ENCODE measurements at regions not wholly inside any gene's neighbourhood (a gene's known extent, or its start where the extent isn't known, plus 50 kb on each side); places are given as distances from the start of the nearest gene placed in this dataset.

DNA sequence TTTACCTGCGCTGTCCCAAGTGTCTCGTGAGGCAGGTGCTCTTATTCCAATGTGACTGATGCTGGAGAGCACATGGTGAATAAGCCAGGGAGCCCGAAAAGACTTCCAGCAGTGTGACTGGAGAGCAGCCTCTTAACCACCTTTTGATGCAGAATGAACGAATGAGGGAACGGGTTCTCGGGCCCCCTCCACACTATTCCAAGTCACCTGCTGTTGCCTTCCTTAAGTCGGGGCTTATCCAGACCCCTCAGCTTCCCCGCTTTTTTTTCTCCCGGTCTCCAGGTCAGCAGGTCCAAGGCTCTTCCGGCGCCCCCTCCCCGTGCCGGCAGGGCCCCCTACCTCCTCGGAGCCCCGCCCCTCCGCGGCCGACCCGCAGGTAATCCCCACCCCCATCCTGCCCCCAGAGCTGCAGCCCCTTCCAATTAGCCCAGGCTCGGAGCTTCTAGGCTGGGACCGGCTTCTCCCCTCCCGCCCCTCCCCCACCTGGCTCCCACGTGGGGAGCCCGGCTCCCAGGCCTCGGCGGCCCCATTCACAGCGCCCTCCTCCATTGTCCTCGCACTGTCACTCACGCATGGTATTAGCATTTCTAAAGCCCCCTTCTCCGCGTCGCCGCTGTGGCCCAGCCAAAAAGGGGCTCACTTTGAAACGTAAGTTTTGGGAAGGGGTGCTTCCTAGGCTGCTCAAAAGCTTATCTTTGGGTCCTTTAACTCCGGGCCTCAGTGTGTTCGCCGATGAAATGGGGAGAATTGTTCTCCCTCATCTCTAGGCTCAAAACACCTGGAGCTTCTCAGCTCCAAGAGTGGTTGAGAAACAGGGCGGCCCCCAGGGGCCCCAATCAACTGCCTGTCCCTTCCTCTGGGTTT lies 56.2 kb upstream of the PJA1 start:
- no peak for DNase-seq

DNA sequence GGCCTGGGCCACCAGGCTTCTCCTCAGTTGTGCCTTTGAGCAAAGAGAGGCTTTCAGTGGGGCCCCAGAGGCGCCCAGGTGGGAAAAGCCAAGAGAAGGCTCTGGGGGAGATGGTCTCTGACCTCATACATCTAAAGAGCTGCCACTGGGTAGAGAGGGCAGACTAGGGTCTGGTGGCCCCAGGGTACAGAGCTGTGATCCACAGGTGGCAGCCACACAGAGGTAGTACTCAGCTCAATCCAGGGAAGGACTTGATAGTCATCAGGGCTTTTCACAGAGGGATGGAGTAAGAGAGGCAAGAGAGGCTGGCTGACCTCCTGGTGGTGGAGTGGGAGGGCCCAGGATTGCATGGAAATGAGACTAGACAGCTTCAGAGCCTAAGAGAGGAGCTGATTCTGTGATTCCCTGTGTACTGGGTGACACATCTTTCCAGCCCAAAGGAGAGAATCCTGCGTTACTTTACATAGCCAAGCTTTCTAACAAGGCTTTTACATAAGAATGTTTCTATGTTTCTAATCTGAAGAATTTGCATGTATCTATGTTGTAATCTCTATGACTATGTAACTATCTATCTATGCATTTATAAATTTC lies 53.2 kb upstream of the PJA1 start:
- no peak for DNase-seq

DNA sequence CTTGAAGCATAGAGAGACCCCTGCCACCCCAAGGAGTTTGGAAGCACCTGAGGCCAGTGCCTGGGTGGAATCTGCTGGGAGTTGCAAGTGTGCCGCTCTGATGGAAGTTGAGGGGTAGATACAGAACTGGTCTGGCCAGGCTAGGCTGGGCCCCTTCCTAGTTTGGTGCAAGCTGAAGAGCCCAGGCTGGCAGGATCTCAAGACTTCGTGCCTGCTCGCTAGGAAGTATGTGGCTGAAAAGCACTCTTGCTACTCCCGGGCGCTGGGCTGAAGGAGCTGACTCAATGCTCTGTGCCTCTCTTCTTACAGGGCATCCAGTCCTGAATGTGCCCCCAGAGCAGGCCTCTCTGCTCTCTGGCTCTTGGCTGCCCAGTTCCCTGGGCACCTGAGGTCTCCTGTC lies 51.7 kb upstream of the PJA1 start:
- no peak for DNase-seq

DNA sequence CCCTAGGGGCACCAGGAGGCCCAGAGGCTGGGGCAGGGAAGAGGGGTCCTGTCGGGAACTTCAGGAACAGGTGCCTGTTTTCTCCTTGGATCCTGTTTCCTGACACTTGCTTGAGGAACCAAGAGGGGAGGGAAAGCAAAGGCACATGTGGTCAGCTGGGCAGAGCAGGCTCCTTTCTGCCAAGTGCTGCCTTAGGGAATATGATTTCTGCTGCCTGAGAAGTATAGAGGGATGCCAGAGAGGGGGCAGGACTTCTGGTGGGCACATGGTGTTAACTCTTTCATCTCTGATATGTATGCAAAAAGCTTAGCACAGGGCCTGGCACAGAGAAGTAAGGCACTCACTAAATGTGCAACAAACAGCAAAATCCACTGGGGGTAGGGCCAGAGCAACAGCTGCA lies 51.2 kb upstream of the PJA1 start:
- DNase-seq, result no peak

DNA sequence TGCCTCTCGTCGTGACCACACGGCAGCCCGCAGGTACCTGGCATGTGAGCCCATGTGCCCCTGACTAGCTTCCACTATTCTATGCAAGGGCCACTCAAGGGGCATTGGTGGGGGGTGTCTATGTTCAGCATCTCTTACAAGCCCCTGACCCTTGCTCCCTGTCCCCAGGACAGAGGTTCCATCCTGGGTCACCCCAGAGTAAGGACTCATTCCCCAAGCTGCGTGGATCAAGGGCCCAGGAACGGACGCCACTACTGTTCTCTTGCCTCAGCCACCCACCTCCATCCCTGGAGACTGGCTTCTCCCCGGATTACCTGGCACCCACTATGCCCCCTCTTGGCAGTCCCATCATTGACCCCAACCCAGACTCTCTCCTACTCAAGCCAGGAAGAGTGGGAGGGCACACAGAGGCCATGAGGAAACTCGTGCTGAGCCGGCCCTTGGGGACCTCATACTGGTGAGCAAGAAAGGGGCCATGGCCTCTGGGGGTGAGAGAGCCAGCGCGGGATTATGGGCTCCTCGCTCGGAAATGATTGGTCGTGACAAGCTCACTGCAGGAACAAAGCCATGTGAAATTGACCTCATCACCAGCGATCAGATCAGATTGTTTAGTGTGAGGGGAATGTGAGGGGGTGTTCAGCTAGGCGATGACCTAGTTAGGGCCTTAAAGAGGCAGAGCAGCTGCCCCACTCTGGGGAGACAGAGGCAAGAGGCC lies 50.1 kb upstream of the PJA1 start:
- no peak for DNase-seq

All from suppressor macrophage treated with lipopolysaccharide for 4 hours (primary cell).